DOHH2 (cell line): ENCODE measurements at regions not wholly inside any gene's neighbourhood (a gene's known extent, or its start where the extent isn't known, plus 50 kb on each side); places are given as distances from the start of the nearest gene placed in this dataset.

Source experiments
- EZH2phosphoT487 ChIP-seq: fragments of 200-600 bp; sonication (generic); IDR thresholded peaks from 2 replicates; pipeline ENCODE4 v1.6.1; 2017; ENCODE audit warnings: borderline replicate concordance, mild to moderate bottlenecking, antibody characterized with exemption, low read length, moderate library complexity, mixed read lengths
- TF ChIP-seq, protein P1 (sequence below): fragments of 200-600 bp; sonication (generic); IDR thresholded peaks from one replicate; pipeline ENCODE4 v1.5.1; 2014; ENCODE audit warnings: antibody characterized with exemption, mild to moderate bottlenecking, low read depth, low read length; ENCODE audit not compliant: poor library complexity, severe bottlenecking

- TF ChIP-seq, protein P1, sequence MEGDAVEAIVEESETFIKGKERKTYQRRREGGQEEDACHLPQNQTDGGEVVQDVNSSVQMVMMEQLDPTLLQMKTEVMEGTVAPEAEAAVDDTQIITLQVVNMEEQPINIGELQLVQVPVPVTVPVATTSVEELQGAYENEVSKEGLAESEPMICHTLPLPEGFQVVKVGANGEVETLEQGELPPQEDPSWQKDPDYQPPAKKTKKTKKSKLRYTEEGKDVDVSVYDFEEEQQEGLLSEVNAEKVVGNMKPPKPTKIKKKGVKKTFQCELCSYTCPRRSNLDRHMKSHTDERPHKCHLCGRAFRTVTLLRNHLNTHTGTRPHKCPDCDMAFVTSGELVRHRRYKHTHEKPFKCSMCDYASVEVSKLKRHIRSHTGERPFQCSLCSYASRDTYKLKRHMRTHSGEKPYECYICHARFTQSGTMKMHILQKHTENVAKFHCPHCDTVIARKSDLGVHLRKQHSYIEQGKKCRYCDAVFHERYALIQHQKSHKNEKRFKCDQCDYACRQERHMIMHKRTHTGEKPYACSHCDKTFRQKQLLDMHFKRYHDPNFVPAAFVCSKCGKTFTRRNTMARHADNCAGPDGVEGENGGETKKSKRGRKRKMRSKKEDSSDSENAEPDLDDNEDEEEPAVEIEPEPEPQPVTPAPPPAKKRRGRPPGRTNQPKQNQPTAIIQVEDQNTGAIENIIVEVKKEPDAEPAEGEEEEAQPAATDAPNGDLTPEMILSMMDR, result no peak
- TF ChIP-seq EZH2phosphoT487, result no peak
Measured at GRCh38 chr7:45990276-45990675, 69.2 kb upstream of the IGFBP3 start.
